ENCODE measurements at regions not wholly inside any gene's neighbourhood (a gene's known extent, or its start where the extent isn't known, plus 50 kb on each side); places are given as distances from the start of the nearest gene placed in this dataset.

- H3K9ac ChIP-seq (replicated peaks; ENCODE audit: extremely low read depth, insufficient read depth, low read length): no peak overlapping the region
- H3K9me3 ChIP-seq (replicated peaks; ENCODE audit: control insufficient read depth, insufficient read depth, low read length): peaks cover 2% of the 10 kb centered on the region
- dilution Hi-C loops (cut with MboI; ENCODE audit: extremely low pct_ligation_motif_present, low sequenced_read_pairs) (no loop called here), intact Hi-C loops (cut with micrococcal nuclease) (no loop called here)
- FAIRE-seq: no peak
- H3K4me1 ChIP-seq (ENCODE audit: control insufficient read depth, extremely low read depth, insufficient read depth, low read length): no peaks in the 10 kb centered on the region
- H3K27ac ChIP-seq (ENCODE audit: insufficient read depth, low read depth, low read length): no peak overlapping the region
- ChIA-PET CTCF (no interaction called here), POLR2A (no interaction called here)
- H3K79me2 ChIP-seq (ENCODE audit: control insufficient read depth, insufficient read depth, low read length): no peaks in the 10 kb centered on the region
- H3K36me3 ChIP-seq (ENCODE audit: control insufficient read depth in 2 of 2, extremely low read depth in 1 of 2, insufficient read depth in 2 of 2, low read length in 2 of 2): no peaks in the 10 kb centered on the region
- H3K9me1 ChIP-seq (replicated peaks; ENCODE audit: control insufficient read depth, extremely low read depth, insufficient read depth, low read length): no peaks in the 10 kb centered on the region
- no TSS peak for BruUV-seq (replicated peaks)
- H3K4me2 ChIP-seq (ENCODE audit: insufficient read depth, low read length): no peak overlapping the region
- H3K4me3 ChIP-seq (replicated peaks in 1 of 3; ENCODE audit: insufficient read depth in 1 of 3, low read depth in 1 of 3, low read length in 3 of 3): no peak overlapping the region
- no peaks in the 10 kb centered on the region for H3K27me3 ChIP-seq (ENCODE audit: control insufficient read depth in 2 of 2, insufficient read depth in 2 of 2, low read length in 2 of 2)
- no peak for DNase-seq (ENCODE audit: low read depth, low spot score)
- TF ChIP-seq FOS (IDR thresholded peaks at IDR 0.05; ENCODE audit: borderline replicate concordance, insufficient read depth, low read length): no peak
- no peak for TF ChIP-seq JUN (IDR thresholded peaks at IDR 0.05; ENCODE audit: borderline replicate concordance, insufficient read depth, insufficient read length, low read depth)
- no peak for TF ChIP-seq CTCF (IDR thresholded peaks at IDR 0.05; ENCODE audit: extremely low read depth in 1 of 2, insufficient read depth in 1 of 2, low read depth in 1 of 2, low read length in 2 of 2)
- no peak for TF ChIP-seq POLR2AphosphoS5 (IDR thresholded peaks at IDR 0.05; ENCODE audit: insufficient read depth, low read depth, low read length)
- no peak for TF ChIP-seq EZH2 (IDR thresholded peaks at IDR 0.05; ENCODE audit: borderline replicate concordance, low read depth, low read length, severe bottlenecking)
- no peak overlapping the region for H2AFZ ChIP-seq (ENCODE audit: low read depth, low read length)
- no peaks in the 10 kb centered on the region for H4K20me1 ChIP-seq (replicated peaks; ENCODE audit: control insufficient read depth, extremely low read depth, insufficient read depth, low read length)
Measured at GRCh38 chr12:126789963-126790362, 1477.0 kb upstream of the TMEM132C start.

GRCh38 chr12:126791122-126791521 is 1475.8 kb upstream of the TMEM132C start:
- H3K27me3 ChIP-seq (ENCODE audit: control insufficient read depth in 2 of 2, insufficient read depth in 2 of 2, low read length in 2 of 2): no peaks in the 10 kb centered on the region
- dilution Hi-C loops (cut with MboI; ENCODE audit: extremely low pct_ligation_motif_present, low sequenced_read_pairs) (no loop called here), intact Hi-C loops (cut with micrococcal nuclease) (no loop called here)
- no peak overlapping the region for H2AFZ ChIP-seq (ENCODE audit: low read depth, low read length)
- no peak overlapping the region for H3K27ac ChIP-seq (ENCODE audit: insufficient read depth, low read depth, low read length)
- no peak overlapping the region for H3K9ac ChIP-seq (replicated peaks; ENCODE audit: extremely low read depth, insufficient read depth, low read length)
- H3K4me1 ChIP-seq (ENCODE audit: control insufficient read depth, extremely low read depth, insufficient read depth, low read length): no peaks in the 10 kb centered on the region
- ChIA-PET POLR2A (no interaction called here), CTCF (no interaction called here)
- no TSS peak for BruUV-seq (replicated peaks)
- no peak for TF ChIP-seq EZH2 (IDR thresholded peaks at IDR 0.05; ENCODE audit: borderline replicate concordance, low read depth, low read length, severe bottlenecking)
- TF ChIP-seq MYC (IDR thresholded peaks at IDR 0.05; ENCODE audit: low read depth, low read length): no peak
- TF ChIP-seq JUN (IDR thresholded peaks at IDR 0.05; ENCODE audit: borderline replicate concordance, insufficient read depth, insufficient read length, low read depth): no peak
- TF ChIP-seq CTCF (IDR thresholded peaks at IDR 0.05; ENCODE audit: extremely low read depth in 1 of 2, insufficient read depth in 1 of 2, low read depth in 1 of 2, low read length in 2 of 2): no peak
- no peak for TF ChIP-seq POLR2A (IDR thresholded peaks at IDR 0.05; ENCODE audit: low read depth, low read length)
- TF ChIP-seq FOS (IDR thresholded peaks at IDR 0.05; ENCODE audit: borderline replicate concordance, insufficient read depth, low read length): no peak
- TF ChIP-seq MAX (IDR thresholded peaks at IDR 0.05; ENCODE audit: insufficient read depth, insufficient read length): no peak
- no peak for TF ChIP-seq POLR2AphosphoS5 (IDR thresholded peaks at IDR 0.05; ENCODE audit: insufficient read depth, low read depth, low read length)
- TF ChIP-seq GATA2 (IDR thresholded peaks at IDR 0.05; ENCODE audit: insufficient read depth, insufficient read length, low read depth, low read length): no peak
- FAIRE-seq (no peak), DNase-seq (ENCODE audit: low read depth, low spot score) (no peak)
- H3K79me2 ChIP-seq (ENCODE audit: control insufficient read depth, insufficient read depth, low read length): no peaks in the 10 kb centered on the region
- no peak overlapping the region for H3K4me3 ChIP-seq (replicated peaks in 1 of 3; ENCODE audit: insufficient read depth in 1 of 3, low read depth in 1 of 3, low read length in 3 of 3)
- H4K20me1 ChIP-seq (replicated peaks; ENCODE audit: control insufficient read depth, extremely low read depth, insufficient read depth, low read length): no peaks in the 10 kb centered on the region
- H3K9me3 ChIP-seq (replicated peaks; ENCODE audit: control insufficient read depth, insufficient read depth, low read length): peaks cover 7% of the 10 kb centered on the region
- no peaks in the 10 kb centered on the region for H3K9me1 ChIP-seq (replicated peaks; ENCODE audit: control insufficient read depth, extremely low read depth, insufficient read depth, low read length)
- no peaks in the 10 kb centered on the region for H3K36me3 ChIP-seq (ENCODE audit: control insufficient read depth in 2 of 2, extremely low read depth in 1 of 2, insufficient read depth in 2 of 2, low read length in 2 of 2)
- no peak overlapping the region for H3K4me2 ChIP-seq (ENCODE audit: insufficient read depth, low read length)

Data from endothelial cell of umbilical vein (primary cell).